ENCODE measurements at regions not wholly inside any gene's neighbourhood (a gene's known extent, or its start where the extent isn't known, plus 50 kb on each side); places are given as distances from the start of the nearest gene placed in this dataset.

DNA sequence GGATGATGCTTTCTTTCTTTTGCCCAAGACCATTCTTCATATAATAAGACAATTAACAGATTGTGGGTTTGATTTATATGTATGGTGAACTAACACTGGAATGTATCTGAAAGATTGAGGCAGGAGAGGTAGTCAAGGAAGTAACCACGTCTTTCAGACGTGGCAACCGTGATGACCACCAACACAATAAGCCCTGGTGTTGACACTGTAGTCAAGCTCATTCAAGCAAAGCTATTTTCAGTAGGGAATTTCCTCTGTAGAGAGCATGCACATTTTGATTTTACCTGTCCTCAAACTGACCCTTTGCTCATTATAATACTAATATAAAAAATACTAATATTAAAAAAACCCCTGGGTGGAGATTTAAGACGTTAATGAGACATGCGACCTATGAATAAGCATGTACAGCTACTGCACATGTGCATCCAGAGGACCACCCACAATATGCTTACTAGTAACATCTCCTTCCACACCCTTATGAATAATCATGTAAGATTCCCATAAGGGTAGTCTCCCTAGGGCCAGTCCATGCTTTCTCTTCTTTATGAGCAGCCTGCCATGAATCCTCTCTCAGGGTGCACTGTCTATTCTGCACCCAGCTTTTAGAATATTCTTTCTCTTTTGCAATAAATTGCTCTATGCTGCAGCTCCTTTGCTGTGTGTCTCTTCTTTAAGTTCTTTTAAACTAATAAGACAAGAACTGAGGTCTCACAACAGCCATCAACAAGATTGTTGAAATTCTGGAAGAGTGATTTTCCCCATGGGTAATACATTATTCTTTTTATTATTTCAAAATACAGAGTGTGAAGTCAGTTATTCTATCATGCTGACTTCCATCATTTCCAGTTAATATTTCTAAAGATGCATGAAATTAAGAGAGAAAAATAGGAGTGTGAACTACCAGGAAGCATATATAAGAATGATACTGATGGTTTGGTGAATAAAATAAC, 151.3 kb upstream of the NPVF start:
- Histone ChIP-seq H3K27me3 (replicated peaks; ENCODE audit: control insufficient read depth, insufficient read depth, low read length) (no peaks in the 10 kb centered on the region), H3K4me3 (replicated peaks; ENCODE audit: low read depth, low read length) (no peak overlapping the region), H3K36me3 (ENCODE audit: control insufficient read depth, insufficient read depth, low read length) (no peaks in the 10 kb centered on the region)
- no peak for DNase-seq (ENCODE audit: extremely low read depth, insufficient read length)
- TF ChIP-seq, protein P1, sequence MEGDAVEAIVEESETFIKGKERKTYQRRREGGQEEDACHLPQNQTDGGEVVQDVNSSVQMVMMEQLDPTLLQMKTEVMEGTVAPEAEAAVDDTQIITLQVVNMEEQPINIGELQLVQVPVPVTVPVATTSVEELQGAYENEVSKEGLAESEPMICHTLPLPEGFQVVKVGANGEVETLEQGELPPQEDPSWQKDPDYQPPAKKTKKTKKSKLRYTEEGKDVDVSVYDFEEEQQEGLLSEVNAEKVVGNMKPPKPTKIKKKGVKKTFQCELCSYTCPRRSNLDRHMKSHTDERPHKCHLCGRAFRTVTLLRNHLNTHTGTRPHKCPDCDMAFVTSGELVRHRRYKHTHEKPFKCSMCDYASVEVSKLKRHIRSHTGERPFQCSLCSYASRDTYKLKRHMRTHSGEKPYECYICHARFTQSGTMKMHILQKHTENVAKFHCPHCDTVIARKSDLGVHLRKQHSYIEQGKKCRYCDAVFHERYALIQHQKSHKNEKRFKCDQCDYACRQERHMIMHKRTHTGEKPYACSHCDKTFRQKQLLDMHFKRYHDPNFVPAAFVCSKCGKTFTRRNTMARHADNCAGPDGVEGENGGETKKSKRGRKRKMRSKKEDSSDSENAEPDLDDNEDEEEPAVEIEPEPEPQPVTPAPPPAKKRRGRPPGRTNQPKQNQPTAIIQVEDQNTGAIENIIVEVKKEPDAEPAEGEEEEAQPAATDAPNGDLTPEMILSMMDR (IDR thresholded peaks at IDR 0.05; ENCODE audit: insufficient read depth, low read length, poor library complexity, severe bottlenecking), result no peak

DNA sequence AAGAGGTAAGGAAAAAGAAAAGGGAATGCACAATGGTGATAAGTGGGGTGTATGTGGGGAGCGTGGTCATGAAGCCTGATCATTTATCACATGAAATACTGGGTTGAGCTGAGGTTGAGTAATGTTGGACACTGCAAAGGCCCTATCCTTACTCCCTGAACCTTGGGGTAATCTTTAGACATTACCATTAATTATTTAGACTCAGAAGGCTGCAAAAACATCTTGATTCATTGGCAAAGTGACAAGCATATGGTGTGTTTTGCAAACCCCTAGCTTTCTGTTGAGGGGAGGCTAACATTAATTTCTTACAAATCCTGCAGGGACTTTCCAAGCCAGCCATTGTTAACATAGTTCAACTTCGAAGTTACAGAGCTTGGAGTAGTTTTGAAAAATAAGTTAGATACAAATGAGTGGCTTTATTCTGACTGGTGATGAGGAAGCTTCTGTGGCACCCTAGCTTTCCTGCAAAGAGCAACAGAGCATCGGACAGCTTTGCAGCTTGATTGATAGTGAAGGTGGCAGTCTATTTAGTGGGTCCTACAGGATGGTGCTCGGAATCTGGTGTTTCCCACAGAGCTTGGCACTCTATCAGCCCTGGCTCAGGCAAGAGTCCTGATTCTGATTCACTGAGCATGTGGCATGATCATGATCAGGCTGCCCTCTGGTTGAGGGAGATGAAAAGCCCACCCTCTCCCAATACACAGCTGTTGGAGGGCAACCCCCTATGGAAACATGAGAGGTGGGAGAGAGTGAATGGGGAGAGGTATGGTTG, 153.7 kb upstream of the NPVF start:
- DNase-seq (ENCODE audit: extremely low read depth, insufficient read length), result no peak
- no peaks in the 10 kb centered on the region for H3K36me3 ChIP-seq (ENCODE audit: control insufficient read depth, insufficient read depth, low read length)
- TF ChIP-seq, protein P1 (IDR thresholded peaks at IDR 0.05; ENCODE audit: insufficient read depth, low read length, poor library complexity, severe bottlenecking), result no peak

DNA sequence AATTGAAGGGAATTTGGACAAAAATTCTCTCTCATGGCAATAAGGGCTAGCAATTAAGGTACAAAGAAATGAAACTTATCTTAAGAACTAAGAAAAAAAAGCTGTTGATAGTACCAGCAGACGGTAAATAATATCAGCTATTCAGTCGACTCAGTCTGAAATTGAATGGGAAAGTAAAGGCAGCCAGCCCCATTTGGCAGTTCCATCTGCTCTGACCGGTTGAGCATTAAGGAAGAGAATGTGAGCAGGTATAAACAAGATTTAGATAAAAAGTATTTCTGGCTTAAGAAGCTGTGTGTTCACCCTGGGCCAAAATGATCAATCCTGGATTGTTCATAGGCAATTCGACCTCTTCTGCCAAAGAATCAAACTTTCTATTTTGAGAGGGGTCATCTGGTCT, 154.6 kb upstream of the NPVF start:
- no peaks in the 10 kb centered on the region; the same call in 1 of the 2 replicates for H3K27me3 ChIP-seq (replicated peaks; ENCODE audit: control insufficient read depth, insufficient read depth, low read length)
- no peak for DNase-seq (ENCODE audit: extremely low read depth, insufficient read length)
- TF ChIP-seq, protein P1 (IDR thresholded peaks at IDR 0.05; ENCODE audit: insufficient read depth, low read length, poor library complexity, severe bottlenecking), result no peak
- H3K4me3 ChIP-seq (replicated peaks; ENCODE audit: low read depth, low read length), result no peak overlapping the region
- no peaks in the 10 kb centered on the region for H3K36me3 ChIP-seq (ENCODE audit: control insufficient read depth, insufficient read depth, low read length)

More for the DNA sequence above, 153.7 kb upstream of the NPVF start:
- Histone ChIP-seq H3K27me3 (replicated peaks; ENCODE audit: control insufficient read depth, insufficient read depth, low read length) (no peaks in the 10 kb centered on the region; the same call in 1 of the 2 replicates), H3K4me3 (replicated peaks; ENCODE audit: low read depth, low read length) (no peak overlapping the region)

DNA sequence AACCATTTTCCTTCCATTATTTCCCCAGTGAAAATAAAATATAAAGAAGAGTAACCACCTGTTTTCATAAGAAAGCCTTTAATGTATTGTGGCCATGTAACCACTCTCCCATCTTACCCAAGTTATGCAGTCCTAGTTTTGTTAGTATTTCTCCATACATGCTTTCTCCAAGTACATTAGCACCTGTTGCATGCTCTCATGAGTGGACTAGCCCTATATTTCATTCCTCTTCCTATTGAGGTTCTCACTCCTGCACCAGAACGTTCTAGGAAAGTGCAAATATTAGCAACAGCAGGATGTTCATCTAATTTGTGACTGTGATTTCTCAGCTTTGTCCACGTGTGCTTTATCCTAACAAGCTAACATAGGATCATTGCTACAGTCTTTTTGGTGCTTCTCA, 155.1 kb upstream of the NPVF start:
- H3K4me3 ChIP-seq (replicated peaks; ENCODE audit: low read depth, low read length), result no peak overlapping the region
- DNase-seq (ENCODE audit: extremely low read depth, insufficient read length), result no peak
- H3K27me3 ChIP-seq (replicated peaks; ENCODE audit: control insufficient read depth, insufficient read depth, low read length), result no peaks in the 10 kb centered on the region; the same call in 1 of the 2 replicates
- no peaks in the 10 kb centered on the region for H3K36me3 ChIP-seq (ENCODE audit: control insufficient read depth, insufficient read depth, low read length)
- TF ChIP-seq, protein P1 (IDR thresholded peaks at IDR 0.05; ENCODE audit: insufficient read depth, low read length, poor library complexity, severe bottlenecking), result no peak

DNA sequence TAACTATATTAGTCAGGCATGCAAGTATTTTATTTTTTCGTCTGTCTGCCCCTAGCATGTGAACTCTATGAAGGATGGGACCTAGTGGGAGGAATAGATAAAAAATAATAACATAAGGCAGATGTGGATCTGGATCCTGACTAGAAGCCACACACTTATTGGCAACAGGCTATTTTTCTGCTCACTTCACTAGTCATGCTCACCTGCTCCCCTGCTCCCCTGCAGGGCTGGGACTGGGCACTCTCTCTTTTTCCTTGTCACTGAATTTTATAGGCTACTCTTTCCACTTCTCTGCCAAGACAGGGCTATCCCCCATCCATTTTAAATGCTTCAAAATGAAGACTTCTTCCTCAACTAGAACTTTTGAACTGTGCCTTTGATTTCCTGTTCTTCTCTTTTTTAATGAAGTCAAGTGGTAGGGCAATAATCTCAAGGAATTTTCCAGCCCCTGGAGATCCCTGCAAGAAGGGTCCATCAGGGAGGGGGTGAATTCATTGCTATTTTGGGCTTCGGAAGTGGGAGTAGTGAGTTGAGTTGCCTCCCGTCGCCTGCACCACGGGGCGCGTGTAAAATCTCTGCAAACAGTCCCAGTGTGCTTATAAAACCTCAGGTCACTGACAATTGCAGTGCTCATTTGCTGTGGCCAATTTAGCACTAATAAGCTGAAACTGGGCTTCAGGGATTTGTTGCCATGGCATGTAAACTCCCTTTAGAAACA, 156.7 kb upstream of the NPVF start:
- no peaks in the 10 kb centered on the region for H3K36me3 ChIP-seq (ENCODE audit: control insufficient read depth, insufficient read depth, low read length)
- no peak for DNase-seq (ENCODE audit: extremely low read depth, insufficient read length)
- H3K4me3 ChIP-seq (replicated peaks; ENCODE audit: low read depth, low read length), result no peak overlapping the region
- TF ChIP-seq, protein P1 (IDR thresholded peaks at IDR 0.05; ENCODE audit: insufficient read depth, low read length, poor library complexity, severe bottlenecking), result no peak
- H3K27me3 ChIP-seq (replicated peaks; ENCODE audit: control insufficient read depth, insufficient read depth, low read length), result no peaks in the 10 kb centered on the region; the same call in 1 of the 2 replicates

Data from GM06990 (cell line).